Right renal pelvis (tissue), 4 donors: ENCODE measurements at regions not wholly inside any gene's neighbourhood (a gene's known extent, or its start where the extent isn't known, plus 50 kb on each side); places are given as distances from the start of the nearest gene placed in this dataset.
"Not testable (repeated sequence)": the region's sequence is repeated elsewhere in the genome, so short reads cannot be mapped to it uniquely, and the experiment has no call there.

ENCODE experiments used
- DNase-seq, 4 donors: peaks; one replicate each; pipeline ENCODE4 v3.0.0-alpha.2; 2013; ENCODE audit warnings: low read depth in 4 of 4, low spot score in 3 of 4, missing footprints in 1 of 4

DNA sequence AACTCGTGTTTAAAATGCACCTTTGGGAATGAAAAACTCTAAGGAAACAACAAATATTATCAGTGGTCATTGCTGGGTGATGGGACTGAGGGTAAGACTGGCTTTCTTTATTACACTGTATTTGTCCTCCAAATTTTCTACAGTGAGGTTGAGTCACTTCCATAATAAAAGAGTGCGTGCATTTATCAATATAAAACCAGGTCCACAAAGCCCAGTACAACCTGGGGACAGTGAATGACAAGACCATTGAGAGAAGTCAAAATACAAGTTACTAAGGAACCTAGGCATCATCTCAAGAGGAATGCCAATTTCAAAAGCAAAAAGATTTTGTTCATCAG lies 76.4 kb downstream of the MAGED4 start:
- no peak for DNase-seq

DNA sequence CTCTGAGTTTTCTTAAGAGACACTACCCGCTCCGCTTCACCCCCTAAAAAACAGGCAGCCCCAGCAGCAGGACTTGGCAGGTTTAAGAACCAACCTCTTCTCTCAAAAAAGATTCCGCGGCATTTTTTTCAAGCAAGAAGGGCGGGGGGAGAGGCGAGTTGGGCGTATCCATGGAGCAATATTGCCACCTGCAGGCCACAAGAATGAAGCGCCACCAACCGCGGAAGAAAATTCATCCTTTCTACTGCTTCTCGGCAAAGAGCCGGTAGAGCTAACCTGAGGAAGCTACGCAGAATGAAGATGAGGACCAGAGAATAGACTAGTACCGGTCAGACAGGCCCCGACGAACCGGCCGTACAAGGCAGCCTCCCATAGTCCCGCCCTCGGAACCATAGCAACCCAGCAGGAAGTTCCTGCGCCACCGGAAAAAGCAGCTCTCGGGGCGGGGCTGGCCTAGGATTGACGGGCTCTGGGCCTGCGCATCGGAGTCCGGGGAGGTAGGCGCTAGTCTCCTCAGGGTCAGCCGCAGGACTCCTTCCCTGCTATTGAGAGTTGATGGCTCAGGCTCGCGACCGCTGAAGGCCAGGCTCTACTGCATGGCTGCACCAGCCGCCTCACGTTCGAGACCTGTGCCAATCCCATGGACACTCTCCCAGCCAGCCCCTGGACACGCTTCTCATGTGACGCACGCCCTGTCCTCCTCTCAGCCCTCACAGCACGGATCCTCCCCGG lies 76.9 kb downstream of the MAGED4 start:
- DNase-seq: peak; percentile 71 to 81 (median 76)

DNA sequence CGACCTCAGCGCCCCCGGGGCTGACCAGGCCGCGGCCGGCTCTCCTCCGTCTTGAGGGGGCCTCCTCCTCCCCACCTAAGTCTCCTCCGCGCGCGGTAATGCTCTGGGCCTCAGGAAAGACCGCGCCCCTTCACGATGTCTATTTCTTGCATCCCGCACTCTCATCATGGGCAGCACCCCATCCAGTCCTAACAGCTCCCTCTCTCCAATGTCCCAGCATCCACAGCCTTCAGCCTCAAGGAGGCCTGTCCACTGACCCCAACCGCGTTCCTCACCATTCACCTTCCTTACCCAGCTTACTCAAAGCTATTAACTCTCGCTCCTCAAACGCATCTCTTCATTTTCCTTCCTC lies 77.5 kb downstream of the MAGED4 start:
- DNase-seq: no peak

DNA sequence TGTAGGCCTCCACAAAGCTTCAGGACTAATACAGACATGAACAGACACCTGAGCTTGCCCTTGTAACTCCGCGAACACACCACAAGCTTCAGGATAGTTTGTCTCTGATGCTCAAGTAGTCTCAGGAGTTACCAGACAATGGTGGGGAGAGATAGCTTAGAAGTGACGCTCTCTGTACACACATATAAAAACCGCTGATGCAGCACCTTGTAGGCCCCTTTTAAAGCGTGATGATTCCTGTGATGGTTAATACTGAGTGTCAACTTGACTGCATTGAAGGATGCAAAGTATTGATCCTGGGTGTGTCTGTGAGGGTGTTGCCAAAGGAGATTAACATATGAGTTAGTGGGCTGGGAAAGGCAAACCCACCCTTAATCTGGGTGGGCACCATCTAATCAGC lies 78.7 kb downstream of the MAGED4 start:
- DNase-seq: no peak

DNA sequence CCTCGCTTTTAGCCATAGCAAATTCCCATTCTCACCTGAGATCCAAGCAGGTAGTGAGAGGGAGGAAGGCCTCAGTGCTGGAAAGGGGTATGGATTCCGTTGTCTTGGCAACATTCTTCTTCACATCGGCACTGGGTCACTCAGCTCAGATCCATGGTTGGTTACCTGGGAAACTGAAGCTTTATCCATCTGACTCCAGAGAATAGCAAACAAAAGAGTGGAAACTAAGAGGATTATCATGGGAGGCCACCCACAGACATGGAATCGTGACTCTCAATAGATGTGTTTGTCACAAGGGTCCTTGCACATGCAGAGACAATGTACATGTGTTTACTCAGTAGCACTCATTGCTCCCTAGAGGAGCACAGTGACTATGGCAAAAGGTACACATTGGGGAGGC lies 81.0 kb downstream of the MAGED4 start:
- no peak for DNase-seq

DNA sequence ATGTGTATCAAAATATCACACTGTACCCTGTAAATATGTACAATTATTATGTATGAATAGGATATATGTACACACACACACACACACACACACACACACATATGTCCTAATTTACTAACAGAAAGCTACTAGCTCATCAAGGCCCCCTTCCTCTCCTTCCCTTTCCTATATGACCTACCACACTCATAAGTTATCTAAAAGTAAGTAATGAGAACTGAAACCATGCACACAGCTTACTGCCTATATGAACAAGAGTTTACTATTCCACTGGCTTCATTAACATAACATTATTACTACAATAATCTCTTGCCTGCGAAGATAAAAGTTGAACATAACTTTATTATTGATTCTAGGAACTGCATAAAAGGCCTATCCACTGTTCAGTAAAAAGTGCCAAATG lies 83.8 kb downstream of the MAGED4 start:
- DNase-seq: not testable (repeated sequence)

DNA sequence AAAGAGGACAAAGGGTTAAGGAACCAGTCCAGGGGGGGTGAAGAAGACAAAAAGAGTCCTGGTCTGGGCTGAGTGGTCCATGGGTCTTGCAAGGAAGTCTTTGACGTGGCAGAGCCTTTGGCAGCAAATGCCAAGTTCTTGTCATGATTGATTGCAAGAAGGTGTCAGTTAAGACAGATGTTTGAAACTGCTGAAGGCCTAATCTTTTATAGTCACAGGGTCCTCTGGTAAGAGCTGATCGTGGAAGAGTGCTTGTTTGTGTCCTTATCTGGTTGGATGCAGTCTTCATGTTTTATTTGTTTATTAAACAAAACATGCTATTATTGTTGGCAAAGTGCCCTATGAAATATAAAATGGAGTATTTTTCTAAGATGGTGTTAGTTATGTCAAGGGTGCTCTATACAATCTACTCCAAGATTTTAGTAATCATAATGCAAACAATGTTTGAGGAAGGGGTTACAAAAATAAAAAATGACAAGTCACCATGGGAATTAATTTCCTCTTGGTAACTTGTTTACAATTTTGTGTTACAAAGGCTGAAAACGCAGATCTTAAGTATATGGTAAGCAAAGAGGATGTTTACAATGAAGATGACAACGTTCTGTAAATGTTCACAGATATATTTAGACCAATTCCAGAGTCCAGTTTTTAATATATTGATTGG lies 85.9 kb downstream of the MAGED4 start:
- DNase-seq: no peak

DNA sequence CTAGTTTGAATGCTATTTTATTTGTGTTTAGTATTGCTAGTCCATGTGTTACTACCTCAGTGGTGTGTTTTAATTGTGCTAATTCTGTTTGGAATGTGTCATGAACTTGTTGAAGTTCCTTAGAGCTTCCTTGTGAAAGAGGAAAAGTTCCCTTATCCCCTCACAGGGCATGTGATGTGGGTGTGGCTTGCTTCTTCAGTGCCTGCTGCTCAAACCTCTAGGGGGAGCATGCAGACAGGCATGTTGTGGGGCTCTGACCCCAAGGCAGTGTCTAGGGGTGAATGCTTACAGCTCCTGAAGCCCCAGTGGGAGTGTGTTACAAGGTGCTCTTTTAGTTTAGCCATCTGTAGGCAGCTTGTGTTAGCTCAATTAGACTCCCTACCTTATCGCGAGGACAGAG lies 86.5 kb downstream of the MAGED4 start:
- no peak for DNase-seq

DNA sequence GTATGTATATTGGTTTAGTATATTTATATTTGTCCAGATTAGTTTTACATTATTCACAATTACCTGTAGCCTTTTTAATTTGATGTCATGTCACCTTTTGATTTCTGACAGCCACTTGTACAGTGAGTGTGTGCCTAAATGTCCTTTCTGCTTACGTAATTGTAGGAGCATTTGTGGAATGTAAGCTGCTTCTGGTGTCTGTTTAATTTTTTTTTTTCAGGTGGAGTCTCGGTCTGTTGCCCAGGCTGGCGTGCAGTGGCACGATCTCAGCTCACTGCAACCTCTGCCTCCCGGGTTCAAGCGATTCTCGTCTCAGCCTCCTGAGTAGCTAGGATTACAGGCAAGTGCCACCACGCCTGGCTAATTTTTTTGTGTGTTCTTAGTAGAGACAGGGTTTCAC lies 91.2 kb upstream of the XAGE2 start:
- no peak for DNase-seq

DNA sequence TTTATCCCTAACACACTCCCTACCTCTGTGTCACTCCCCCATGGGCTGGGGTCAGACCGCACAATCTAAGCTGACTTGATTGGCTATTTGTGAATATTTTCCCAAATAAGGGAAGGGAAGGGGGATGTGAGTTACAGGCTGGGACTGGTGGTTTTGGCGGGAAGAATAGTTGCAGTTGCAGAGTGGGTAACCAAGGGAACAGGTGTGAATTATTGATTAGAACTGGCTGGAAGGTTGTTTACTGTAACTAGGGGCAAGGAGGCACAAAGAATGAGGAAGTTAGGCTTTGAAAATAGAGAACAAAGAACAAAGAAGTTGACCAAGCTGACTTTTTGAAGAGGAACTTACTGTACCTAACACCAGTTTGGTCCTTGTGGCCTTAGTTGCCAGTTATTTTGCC lies 88.0 kb upstream of the XAGE2 start:
- no peak for DNase-seq

DNA sequence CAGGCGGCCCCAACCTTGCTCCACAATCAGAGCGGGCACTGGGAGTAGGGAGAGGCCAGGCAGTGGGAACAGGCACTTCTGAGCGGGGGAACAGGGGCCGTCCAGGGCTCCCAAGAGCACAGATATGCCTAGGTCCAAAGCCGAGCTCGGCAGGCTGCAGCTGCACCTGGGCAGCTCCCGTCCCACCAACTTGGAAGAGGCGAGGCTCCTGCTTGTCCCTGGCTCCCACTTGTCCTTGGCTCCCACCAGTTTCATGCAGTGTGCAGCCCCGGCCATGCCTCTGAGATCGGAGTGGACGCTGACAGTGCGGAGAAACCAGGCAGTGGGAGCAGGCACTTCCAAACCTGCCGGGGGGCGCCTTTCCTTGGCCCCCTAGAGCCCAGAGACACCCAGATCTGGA lies 84.0 kb upstream of the XAGE2 start:
- DNase-seq: no peak

DNA sequence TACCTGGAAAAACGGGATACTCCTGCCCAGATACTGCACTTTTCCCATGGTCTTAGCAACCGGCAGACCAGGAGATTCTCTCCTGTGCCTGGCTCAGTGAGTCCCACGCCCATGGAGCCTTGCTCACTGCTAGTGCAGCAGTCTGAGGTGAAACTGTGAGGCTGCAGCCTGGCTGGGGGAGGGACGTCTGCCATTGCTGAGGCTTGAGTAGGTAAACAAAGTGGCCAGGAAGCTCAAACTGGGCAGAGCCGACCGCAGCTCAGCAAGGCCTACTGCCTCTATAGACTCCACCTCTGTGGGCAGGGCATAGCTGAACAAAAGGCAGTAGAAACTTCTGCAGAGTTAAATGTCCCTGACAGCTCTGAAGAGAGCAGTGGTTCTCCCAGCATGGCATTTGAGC lies 69.9 kb upstream of the XAGE2 start:
- DNase-seq: not testable (repeated sequence)

DNA sequence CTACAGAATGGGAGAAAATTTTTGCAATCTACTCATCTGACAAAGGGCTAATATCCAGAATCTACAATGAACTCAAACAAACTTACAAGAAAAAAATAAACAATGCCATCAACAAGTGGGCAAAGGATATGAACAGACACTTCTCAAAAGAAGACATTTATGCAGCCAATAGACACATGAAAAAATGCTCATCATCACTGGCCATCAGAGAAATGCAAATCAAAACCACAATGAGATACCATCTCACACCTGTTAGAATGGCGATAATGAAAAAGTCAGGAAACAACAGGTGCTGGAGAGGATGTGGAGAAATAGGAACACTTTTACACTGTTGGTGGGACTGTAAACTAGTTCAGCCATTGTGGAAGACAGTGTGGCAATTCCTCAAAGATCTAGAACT lies 60.3 kb upstream of the XAGE2 start:
- DNase-seq: not testable (repeated sequence)
